Spleen (tissue), 7 donors: ENCODE measurements at regions not wholly inside any gene's neighbourhood (a gene's known extent, or its start where the extent isn't known, plus 50 kb on each side); places are given as distances from the start of the nearest gene placed in this dataset.

Source experiments
- POLR2AphosphoS5 ChIP-seq, 3 donors: sonication (generic); formaldehyde crosslinking; IDR thresholded peaks; one replicate each; pipeline ENCODE4 v1.5.1; 2017; ENCODE audit warnings: antibody characterized with exemption in 3 of 3
- TF ChIP-seq, protein P1 (sequence below), 11 experiments: fragments of 200-600 bp in 7 of 11; fragments of 450-650 bp in 4 of 11; sonication (generic) in 4 of 11; IDR thresholded peaks in 8 of 11; conservative IDR thresholded peaks in 3 of 11; 1 replicate in 7 of 11; 2 replicates in 4 of 11; pipeline versions ENCODE4 v1.4.0 to v1.8.0; 2016 to 2021; ENCODE audit warnings: antibody characterized with exemption in 11 of 11, inconsistent platforms in 4 of 11, mild to moderate bottlenecking in 1 of 11
- donor health status: DM: no; HTN: no; CAD: no; lungs with moderate emphysema.
- donor health status: DM: no; HTN: no; CAD: no.
- donor health status: DM: no; HTN: no; CAD: no.

DNA sequence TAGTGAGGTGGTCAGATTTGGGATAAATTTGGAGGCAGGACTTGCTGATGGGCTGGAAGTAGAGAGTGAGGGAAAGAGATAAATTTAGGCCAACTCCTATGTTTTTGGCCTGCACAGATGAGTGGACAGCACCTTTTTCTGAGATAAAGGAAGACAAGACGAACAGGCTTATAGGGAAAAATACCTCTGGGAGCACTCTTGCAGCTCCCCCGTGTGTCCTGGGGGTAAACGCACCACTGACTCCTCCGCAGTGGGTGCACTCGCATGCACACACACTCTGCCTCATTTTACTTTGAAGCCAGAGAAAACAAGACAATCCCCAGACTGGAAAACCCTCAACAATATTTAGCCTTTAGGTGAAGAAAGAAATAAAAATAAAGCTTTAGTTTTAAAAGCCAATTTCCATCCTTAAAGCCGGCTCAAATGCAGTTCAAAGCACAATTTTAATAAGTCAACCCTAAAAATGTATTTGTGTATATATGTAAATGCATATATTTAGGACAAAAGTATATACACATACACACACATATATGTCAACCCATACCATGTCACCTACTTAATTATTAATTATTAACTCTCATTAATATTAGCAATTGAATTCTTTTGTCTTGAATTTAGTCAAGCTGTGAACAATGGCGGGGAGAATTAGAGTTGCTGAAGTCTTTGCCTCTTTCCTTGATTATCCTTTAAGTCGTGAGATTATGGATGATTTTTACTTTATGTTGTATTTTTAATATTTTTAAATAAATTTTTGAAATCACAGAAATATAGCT is 341.8 kb downstream of the ZNF326 start:
- no peak for TF ChIP-seq POLR2AphosphoS5 (IDR thresholded peaks at IDR 0.05)
- TF ChIP-seq, protein P1, sequence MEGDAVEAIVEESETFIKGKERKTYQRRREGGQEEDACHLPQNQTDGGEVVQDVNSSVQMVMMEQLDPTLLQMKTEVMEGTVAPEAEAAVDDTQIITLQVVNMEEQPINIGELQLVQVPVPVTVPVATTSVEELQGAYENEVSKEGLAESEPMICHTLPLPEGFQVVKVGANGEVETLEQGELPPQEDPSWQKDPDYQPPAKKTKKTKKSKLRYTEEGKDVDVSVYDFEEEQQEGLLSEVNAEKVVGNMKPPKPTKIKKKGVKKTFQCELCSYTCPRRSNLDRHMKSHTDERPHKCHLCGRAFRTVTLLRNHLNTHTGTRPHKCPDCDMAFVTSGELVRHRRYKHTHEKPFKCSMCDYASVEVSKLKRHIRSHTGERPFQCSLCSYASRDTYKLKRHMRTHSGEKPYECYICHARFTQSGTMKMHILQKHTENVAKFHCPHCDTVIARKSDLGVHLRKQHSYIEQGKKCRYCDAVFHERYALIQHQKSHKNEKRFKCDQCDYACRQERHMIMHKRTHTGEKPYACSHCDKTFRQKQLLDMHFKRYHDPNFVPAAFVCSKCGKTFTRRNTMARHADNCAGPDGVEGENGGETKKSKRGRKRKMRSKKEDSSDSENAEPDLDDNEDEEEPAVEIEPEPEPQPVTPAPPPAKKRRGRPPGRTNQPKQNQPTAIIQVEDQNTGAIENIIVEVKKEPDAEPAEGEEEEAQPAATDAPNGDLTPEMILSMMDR (IDR thresholded peaks at IDR 0.05 in 8 of 11, conservative IDR thresholded peaks at IDR 0.05 in 3 of 11): no peak
